Nephron progenitor cell (in vitro differentiated cells): ENCODE measurements at regions not wholly inside any gene's neighbourhood (a gene's known extent, or its start where the extent isn't known, plus 50 kb on each side); places are given as distances from the start of the nearest gene placed in this dataset.
"Not testable (repeated sequence)": the region's sequence is repeated elsewhere in the genome, so short reads cannot be mapped to it uniquely, and the experiment has no call there.

Source experiments
- DNase-seq: peaks from one replicate; pipeline ENCODE4 v3.0.0; 2021
- H3K27ac Mint-ChIP-seq: 2 replicates; pipeline ENCODE4 v1.8.0; 2021; ENCODE audit warnings: mild to moderate bottlenecking, moderate library complexity, mixed read lengths
- H3K27me3 Mint-ChIP-seq: 2 replicates; pipeline ENCODE4 v1.8.0; 2021; ENCODE audit warnings: mild to moderate bottlenecking, low read depth, mixed read lengths; ENCODE audit not compliant: poor library complexity
- H3K36me3 Mint-ChIP-seq: 2 replicates; pipeline ENCODE4 v1.8.0; 2021; ENCODE audit warnings: low read depth, mixed read lengths
- H3K4me1 Mint-ChIP-seq: 2 replicates; pipeline ENCODE4 v1.8.0; 2021; ENCODE audit warnings: mixed read lengths
- H3K4me3 Mint-ChIP-seq: 2 replicates; pipeline ENCODE4 v1.8.0; 2021; ENCODE audit warnings: mild to moderate bottlenecking, moderate library complexity, mixed read lengths
- H3K9me3 Mint-ChIP-seq: 2 replicates; pipeline ENCODE4 v1.8.0; 2021; ENCODE audit warnings: mild to moderate bottlenecking, moderate library complexity, mixed read lengths
- CTCF ChIP-seq: fragments of 200-600 bp; sonication (generic); IDR thresholded peaks from 2 replicates; pipeline ENCODE4 v1.5.0; 2021; ENCODE audit warnings: antibody characterized with exemption

GRCh38 chr14:48622980-48623379 is 947.6 kb upstream of the MDGA2 start:
- no peaks in the 10 kb centered on the region for H3K36me3 Mint-ChIP-seq
- H3K9me3 Mint-ChIP-seq: no peaks in the 10 kb centered on the region
- no peak overlapping the region for H3K4me3 Mint-ChIP-seq
- DNase-seq: no peak
- H3K27me3 Mint-ChIP-seq: peaks cover 4% of the 10 kb centered on the region
- H3K4me1 Mint-ChIP-seq: no peaks in the 10 kb centered on the region
- H3K27ac Mint-ChIP-seq: no peak overlapping the region
- no peak for TF ChIP-seq CTCF

- no peak for DNase-seq
- Mint-ChIP-seq H3K27ac (no peak overlapping the region), H3K36me3 (no peaks in the 10 kb centered on the region), H3K4me1 (no peaks in the 10 kb centered on the region), H3K27me3 (no peaks in the 10 kb centered on the region), H3K9me3 (no peaks in the 10 kb centered on the region), H3K4me3 (no peak overlapping the region)
- no peak for TF ChIP-seq CTCF
Measured at GRCh38 chr14:48618057-48618456, 942.7 kb upstream of the MDGA2 start.

- Mint-ChIP-seq H3K4me3 (no peak overlapping the region), H3K36me3 (no peaks in the 10 kb centered on the region), H3K4me1 (no peaks in the 10 kb centered on the region), H3K9me3 (peaks cover 7% of the 10 kb centered on the region), H3K27ac (no peak overlapping the region), H3K27me3 (no peaks in the 10 kb centered on the region)
- DNase-seq: no peak
- TF ChIP-seq CTCF: no peak
Measured at GRCh38 chr14:48616931-48617330, 941.5 kb upstream of the MDGA2 start.

GRCh38 chr14:48615618-48616017 is 940.2 kb upstream of the MDGA2 start:
- Mint-ChIP-seq H3K27ac (no peak overlapping the region), H3K27me3 (no peaks in the 10 kb centered on the region), H3K4me1 (no peaks in the 10 kb centered on the region), H3K36me3 (no peaks in the 10 kb centered on the region), H3K4me3 (no peak overlapping the region), H3K9me3 (peaks cover 19% of the 10 kb centered on the region)
- DNase-seq: no peak
- no peak for TF ChIP-seq CTCF

GRCh38 chr14:48614003-48614402 is 938.6 kb upstream of the MDGA2 start:
- DNase-seq: no peak
- H3K9me3 Mint-ChIP-seq: peaks cover 35% of the 10 kb centered on the region
- no peak for TF ChIP-seq CTCF
- H3K4me3 Mint-ChIP-seq: no peak overlapping the region
- no peaks in the 10 kb centered on the region for H3K27me3 Mint-ChIP-seq
- H3K4me1 Mint-ChIP-seq: no peaks in the 10 kb centered on the region
- no peaks in the 10 kb centered on the region for H3K36me3 Mint-ChIP-seq
- H3K27ac Mint-ChIP-seq: no peak overlapping the region

GRCh38 chr14:48606960-48607359 is 931.6 kb upstream of the MDGA2 start:
- not testable (repeated sequence) for H3K27me3 Mint-ChIP-seq, H3K36me3 Mint-ChIP-seq, H3K4me3 Mint-ChIP-seq, H3K4me1 Mint-ChIP-seq, DNase-seq, H3K27ac Mint-ChIP-seq
- peaks cover 49% of the 10 kb centered on the region for H3K9me3 Mint-ChIP-seq

- no peak for DNase-seq
- TF ChIP-seq CTCF: no peak
- no peaks in the 10 kb centered on the region for H3K4me1 Mint-ChIP-seq
- H3K27me3 Mint-ChIP-seq: no peaks in the 10 kb centered on the region
- no peak overlapping the region for H3K4me3 Mint-ChIP-seq
- H3K9me3 Mint-ChIP-seq: no peaks in the 10 kb centered on the region
- H3K36me3 Mint-ChIP-seq: no peaks in the 10 kb centered on the region
- H3K27ac Mint-ChIP-seq: no peak overlapping the region
Measured at GRCh38 chr14:48598458-48598857, 923.1 kb upstream of the MDGA2 start.
